Neuronal stem cell (in vitro differentiated cells): ENCODE measurements at regions not wholly inside any gene's neighbourhood (a gene's known extent, or its start where the extent isn't known, plus 50 kb on each side); places are given as distances from the start of the nearest gene placed in this dataset.

Experiments
- DNase-seq: peaks from one replicate; pipeline ENCODE4 v3.0.0-alpha.2; 2013; ENCODE audit warnings: low spot score
- H2AFZ ChIP-seq: one replicate; pipeline ENCODE4 v1.6.1; 2013; ENCODE audit warnings: mild to moderate bottlenecking, low read length, inconsistent platforms
- H2AK5ac ChIP-seq: 2 replicates; pipeline ENCODE4 v1.6.1; 2013; ENCODE audit warnings: low read depth, mild to moderate bottlenecking, inconsistent platforms, low read length, moderate library complexity, mixed read lengths
- H2BK120ac ChIP-seq: 2 replicates; pipeline ENCODE4 v1.6.1; 2013; ENCODE audit warnings: low read depth, mild to moderate bottlenecking, inconsistent platforms, low read length, moderate library complexity, mixed read lengths
- H2BK12ac ChIP-seq: one replicate; pipeline ENCODE4 v1.6.1; 2013; ENCODE audit warnings: low read length, inconsistent platforms
- H2BK15ac ChIP-seq: 2 replicates; pipeline ENCODE4 v1.6.1; 2013; ENCODE audit warnings: mild to moderate bottlenecking, low read length, inconsistent platforms, mixed read lengths
- H2BK5ac ChIP-seq: one replicate; pipeline ENCODE4 v1.6.1; 2013; ENCODE audit warnings: inconsistent platforms, mild to moderate bottlenecking, low read length, moderate library complexity
- H3K14ac ChIP-seq: one replicate; pipeline ENCODE4 v1.6.1; 2013; ENCODE audit warnings: low read length, inconsistent platforms
- H3K18ac ChIP-seq: 2 replicates; pipeline ENCODE4 v1.6.1; 2013; ENCODE audit warnings: low read length, inconsistent platforms
- H3K23ac ChIP-seq: 2 replicates; pipeline ENCODE4 v1.6.1; 2013; ENCODE audit warnings: low read depth, mild to moderate bottlenecking, mixed read lengths, low read length, inconsistent platforms; ENCODE audit not compliant: poor library complexity
- H3K27ac ChIP-seq: replicated peaks from 3 replicates; pipeline ENCODE4 v1.5.1; 2013; ENCODE audit warnings: low read length, inconsistent platforms
- H3K27me3 ChIP-seq, 3 experiments: 2 replicates each; pipeline ENCODE4 v1.6.1; 2013; ENCODE audit warnings: low read length in 3 of 3, mild to moderate bottlenecking in 2 of 3, inconsistent platforms in 1 of 3, low read depth in 1 of 3, mixed read lengths in 1 of 3, moderate library complexity in 1 of 3; ENCODE audit not compliant: control insufficient read depth in 3 of 3, insufficient read depth in 3 of 3
- H3K36me3 ChIP-seq, 2 donors: replicated peaks in 1 of 2; 2 replicates each; pipeline ENCODE4 v1.6.1; 2013; ENCODE audit warnings: low read length in 2 of 2; ENCODE audit not compliant: control insufficient read depth in 2 of 2, insufficient read depth in 2 of 2
- H3K4ac ChIP-seq: 2 replicates; pipeline ENCODE4 v1.6.1; 2013; ENCODE audit warnings: inconsistent platforms, mild to moderate bottlenecking, low read length, moderate library complexity
- H3K4me1 ChIP-seq, 2 donors: 1 replicate in 1 of 2; 2 replicates in 1 of 2; pipeline ENCODE4 v1.6.1; 2013; ENCODE audit warnings: low read length in 2 of 2, low read depth in 1 of 2; ENCODE audit not compliant: control insufficient read depth in 2 of 2, insufficient read depth in 1 of 2
- H3K4me2 ChIP-seq: one replicate; pipeline ENCODE4 v1.6.1; 2013; ENCODE audit warnings: mild to moderate bottlenecking, low read length, inconsistent platforms; ENCODE audit not compliant: insufficient read depth, poor library complexity, severe bottlenecking
- H3K4me3 ChIP-seq, 2 donors: 2 replicates each; pipeline ENCODE4 v1.5.1; 2013; ENCODE audit warnings: low read length in 2 of 2, mild to moderate bottlenecking in 2 of 2, inconsistent platforms in 1 of 2, moderate library complexity in 1 of 2
- H3K79me1 ChIP-seq: one replicate; pipeline ENCODE4 v1.6.1; 2013; ENCODE audit warnings: low read depth, mild to moderate bottlenecking, inconsistent platforms, low read length, moderate library complexity
- H3K9ac ChIP-seq: one replicate; pipeline ENCODE4 v1.6.1; 2013; ENCODE audit warnings: mild to moderate bottlenecking, low read depth, low read length, inconsistent platforms; ENCODE audit not compliant: poor library complexity
- H3K9me3 ChIP-seq, 2 donors: replicated peaks in 1 of 2; 2 replicates each; pipeline versions ENCODE3 to v1.6.1; 2013; ENCODE audit warnings: low read length in 2 of 2, mild to moderate bottlenecking in 2 of 2, inconsistent platforms in 1 of 2, low read depth in 1 of 2, mixed read lengths in 1 of 2, moderate library complexity in 1 of 2; ENCODE audit not compliant: control insufficient read depth in 2 of 2, insufficient read depth in 1 of 2
- H4K8ac ChIP-seq: one replicate; pipeline ENCODE4 v1.6.1; 2013; ENCODE audit warnings: low read depth, mild to moderate bottlenecking, inconsistent platforms, low read length, moderate library complexity
- H4K91ac ChIP-seq: one replicate; pipeline ENCODE4 v1.6.1; 2013; ENCODE audit warnings: low read length, low read depth, mild to moderate bottlenecking, inconsistent platforms; ENCODE audit not compliant: poor library complexity
- WGBS, 2 donors: extraction: QIAGEN DNeasy Blood & Tissue Kit; methylation state at CpG; one replicate each; pipeline ENCODE4 v1.1.7; 2013; ENCODE audit warnings: missing lambda C conversion rate in 2 of 2, mixed read lengths in 1 of 2; ENCODE audit not compliant: insufficient read length in 2 of 2, insufficient replicate concordance in 1 of 2; ENCODE audit errors: extremely low coverage in 2 of 2; 5-methylcytosine and 5-hydroxymethylcytosine counted together

GRCh38 chrY:8820032-8820431 lies 517.2 kb upstream of the TSPY4 start:
- H4K91ac ChIP-seq, result no peak overlapping the region
- H2BK12ac ChIP-seq, result no peak overlapping the region
- no peak overlapping the region for H2BK120ac ChIP-seq
- no peak overlapping the region for H2BK5ac ChIP-seq
- no peak for DNase-seq
- no peak overlapping the region for H3K9ac ChIP-seq
- no peak overlapping the region for H4K8ac ChIP-seq
- no peak overlapping the region for H3K18ac ChIP-seq
- H3K4me1 ChIP-seq, result no peaks in the 10 kb centered on the region
- H3K79me1 ChIP-seq, result no peaks in the 10 kb centered on the region
- H3K4ac ChIP-seq, result no peak overlapping the region
- no peak overlapping the region for H3K4me3 ChIP-seq
- no peaks in the 10 kb centered on the region for H3K9me3 ChIP-seq
- no peak overlapping the region for H2BK15ac ChIP-seq
- no peak overlapping the region for H3K14ac ChIP-seq
- H3K23ac ChIP-seq, result no peak overlapping the region
- H3K27me3 ChIP-seq, result no peaks in the 10 kb centered on the region
- no peak overlapping the region for H3K27ac ChIP-seq
- no peaks in the 10 kb centered on the region for H3K36me3 ChIP-seq
- no peak overlapping the region for H2AFZ ChIP-seq
- no peak overlapping the region for H2AK5ac ChIP-seq
- WGBS, 2 donors, result no CpG with 5 or more reads among the region's 4 CpGs
- H3K4me2 ChIP-seq, result no peak overlapping the region

- H3K79me1 ChIP-seq, result no peaks in the 10 kb centered on the region
- no peak overlapping the region for H3K4me2 ChIP-seq
- H2BK5ac ChIP-seq, result no peak overlapping the region
- H3K4ac ChIP-seq, result no peak overlapping the region
- no peak overlapping the region for H3K4me3 ChIP-seq
- DNase-seq, result no peak
- H3K9ac ChIP-seq, result no peak overlapping the region
- no peak overlapping the region for H4K8ac ChIP-seq
- H3K9me3 ChIP-seq, result no peaks in the 10 kb centered on the region
- H3K14ac ChIP-seq, result no peak overlapping the region
- H2AFZ ChIP-seq, result no peak overlapping the region
- H2BK12ac ChIP-seq, result no peak overlapping the region
- WGBS, 2 donors, result no CpG with 5 or more reads among the region's 1 CpG
- H3K18ac ChIP-seq, result no peak overlapping the region
- no peaks in the 10 kb centered on the region for H3K4me1 ChIP-seq
- H4K91ac ChIP-seq, result no peak overlapping the region
- no peaks in the 10 kb centered on the region for H3K27me3 ChIP-seq
- H3K36me3 ChIP-seq, result no peaks in the 10 kb centered on the region
- no peak overlapping the region for H3K27ac ChIP-seq
- H2BK120ac ChIP-seq, result no peak overlapping the region
- no peak overlapping the region for H2BK15ac ChIP-seq
- H2AK5ac ChIP-seq, result no peak overlapping the region
- H3K23ac ChIP-seq, result no peak overlapping the region
These were observed 516.2 kb upstream of the TSPY4 start for GRCh38 chrY:8821106-8821505.

- H3K4ac ChIP-seq, result no peak overlapping the region
- H2AK5ac ChIP-seq, result no peak overlapping the region
- H2BK5ac ChIP-seq, result no peak overlapping the region
- WGBS, 2 donors, result no CpG with 5 or more reads among the region's 3 CpGs
- H3K4me1 ChIP-seq, result no peaks in the 10 kb centered on the region
- no peak overlapping the region for H3K14ac ChIP-seq
- H4K91ac ChIP-seq, result no peak overlapping the region
- H4K8ac ChIP-seq, result no peak overlapping the region
- no peak overlapping the region for H3K9ac ChIP-seq
- no peak for DNase-seq
- no peaks in the 10 kb centered on the region for H3K36me3 ChIP-seq
- H2BK15ac ChIP-seq, result no peak overlapping the region
- H3K27ac ChIP-seq, result no peak overlapping the region
- H3K4me3 ChIP-seq, result no peak overlapping the region
- no peaks in the 10 kb centered on the region for H3K79me1 ChIP-seq
- H3K27me3 ChIP-seq, result no peaks in the 10 kb centered on the region
- H2BK120ac ChIP-seq, result no peak overlapping the region
- no peak overlapping the region for H2BK12ac ChIP-seq
- no peak overlapping the region for H3K4me2 ChIP-seq
- H3K23ac ChIP-seq, result no peak overlapping the region
- peaks cover 0 to 1% of the 10 kb centered on the region in 2 donors for H3K9me3 ChIP-seq
- H2AFZ ChIP-seq, result no peak overlapping the region
- no peak overlapping the region for H3K18ac ChIP-seq
These were observed 485.0 kb upstream of the TSPY4 start for GRCh38 chrY:8852278-8852677.

GRCh38 chrY:8888371-8888770 lies 448.9 kb upstream of the TSPY4 start:
- Histone ChIP-seq H2BK120ac (no peak overlapping the region), H3K4ac (no peak overlapping the region), H2BK12ac (no peak overlapping the region), H2BK5ac (no peak overlapping the region), H3K27ac (no peak overlapping the region), H4K91ac (no peak overlapping the region), H3K27me3 (no peaks in the 10 kb centered on the region), H3K14ac (no peak overlapping the region), H2AFZ (no peak overlapping the region), H3K36me3 (no peaks in the 10 kb centered on the region), H3K18ac (no peak overlapping the region), H2AK5ac (no peak overlapping the region), H2BK15ac (no peak overlapping the region), H3K9me3 (no peaks in the 10 kb centered on the region), H3K4me2 (no peak overlapping the region), H3K9ac (no peak overlapping the region), H3K23ac (no peak overlapping the region), H3K79me1 (no peaks in the 10 kb centered on the region), H3K4me1 (no peaks in the 10 kb centered on the region), H4K8ac (no peak overlapping the region), H3K4me3 (no peak overlapping the region)
- no CpG with 5 or more reads among the region's 3 CpGs for WGBS, 2 donors
- DNase-seq, result no peak
